AG09309 (cell line): ENCODE measurements at regions not wholly inside any gene's neighbourhood (a gene's known extent, or its start where the extent isn't known, plus 50 kb on each side); places are given as distances from the start of the nearest gene placed in this dataset.
A peak's percentile ranks its signal among the peaks of the same experiment; 100 is the strongest.
"Not testable (repeated sequence)": the region's sequence is repeated elsewhere in the genome, so short reads cannot be mapped to it uniquely, and the experiment has no call there.

Source experiments
- DNase-seq: peaks from one replicate; pipeline ENCODE4 v3.0.0-alpha.2; 2010; ENCODE audit warnings: low read depth
- H3K4me3 ChIP-seq: 2 replicates; pipeline ENCODE4 v1.5.1; 2011; ENCODE audit warnings: mild to moderate bottlenecking, low read depth, low read length, moderate library complexity; ENCODE audit not compliant: control insufficient read depth
- TF ChIP-seq, protein P1 (sequence below): IDR thresholded peaks from 2 replicates; pipeline ENCODE4 v1.5.1; 2011; ENCODE audit warnings: mild to moderate bottlenecking, low read depth, low read length, inconsistent platforms; ENCODE audit not compliant: insufficient read depth, control insufficient read depth; ENCODE audit errors: missing control alignments

DNA sequence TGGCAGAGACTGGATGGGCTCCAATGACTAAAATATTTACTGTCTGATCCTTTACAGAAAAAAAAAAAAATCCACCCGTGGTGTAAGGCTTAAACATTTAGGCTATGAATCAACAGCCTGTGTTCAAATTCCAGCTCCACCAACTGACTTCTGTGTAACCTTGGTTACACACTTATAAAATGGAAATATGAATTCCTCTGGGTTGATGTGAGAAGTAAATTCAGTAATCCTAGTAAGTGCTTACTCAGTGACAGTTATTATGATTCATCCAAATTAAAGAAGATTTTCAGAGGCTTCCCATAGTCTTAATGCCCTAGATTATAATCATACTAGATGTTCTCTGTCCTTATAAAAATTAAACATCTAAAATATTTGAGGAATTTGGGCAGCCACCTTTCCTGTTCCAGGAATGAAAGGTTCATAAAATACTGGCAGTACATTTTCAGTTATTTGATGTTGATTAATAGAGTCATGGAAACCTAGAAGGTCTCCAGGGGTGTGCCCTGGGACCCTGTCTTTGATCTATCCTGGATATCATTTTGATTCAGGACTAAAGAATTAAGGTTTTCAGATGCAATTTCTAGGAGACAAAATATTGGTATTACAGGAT lies 180.3 kb upstream of the ZNF217 start:
- TF ChIP-seq, protein P1, sequence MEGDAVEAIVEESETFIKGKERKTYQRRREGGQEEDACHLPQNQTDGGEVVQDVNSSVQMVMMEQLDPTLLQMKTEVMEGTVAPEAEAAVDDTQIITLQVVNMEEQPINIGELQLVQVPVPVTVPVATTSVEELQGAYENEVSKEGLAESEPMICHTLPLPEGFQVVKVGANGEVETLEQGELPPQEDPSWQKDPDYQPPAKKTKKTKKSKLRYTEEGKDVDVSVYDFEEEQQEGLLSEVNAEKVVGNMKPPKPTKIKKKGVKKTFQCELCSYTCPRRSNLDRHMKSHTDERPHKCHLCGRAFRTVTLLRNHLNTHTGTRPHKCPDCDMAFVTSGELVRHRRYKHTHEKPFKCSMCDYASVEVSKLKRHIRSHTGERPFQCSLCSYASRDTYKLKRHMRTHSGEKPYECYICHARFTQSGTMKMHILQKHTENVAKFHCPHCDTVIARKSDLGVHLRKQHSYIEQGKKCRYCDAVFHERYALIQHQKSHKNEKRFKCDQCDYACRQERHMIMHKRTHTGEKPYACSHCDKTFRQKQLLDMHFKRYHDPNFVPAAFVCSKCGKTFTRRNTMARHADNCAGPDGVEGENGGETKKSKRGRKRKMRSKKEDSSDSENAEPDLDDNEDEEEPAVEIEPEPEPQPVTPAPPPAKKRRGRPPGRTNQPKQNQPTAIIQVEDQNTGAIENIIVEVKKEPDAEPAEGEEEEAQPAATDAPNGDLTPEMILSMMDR: no peak
- no peak overlapping the region for H3K4me3 ChIP-seq
- peak; percentile 98 for DNase-seq

DNA sequence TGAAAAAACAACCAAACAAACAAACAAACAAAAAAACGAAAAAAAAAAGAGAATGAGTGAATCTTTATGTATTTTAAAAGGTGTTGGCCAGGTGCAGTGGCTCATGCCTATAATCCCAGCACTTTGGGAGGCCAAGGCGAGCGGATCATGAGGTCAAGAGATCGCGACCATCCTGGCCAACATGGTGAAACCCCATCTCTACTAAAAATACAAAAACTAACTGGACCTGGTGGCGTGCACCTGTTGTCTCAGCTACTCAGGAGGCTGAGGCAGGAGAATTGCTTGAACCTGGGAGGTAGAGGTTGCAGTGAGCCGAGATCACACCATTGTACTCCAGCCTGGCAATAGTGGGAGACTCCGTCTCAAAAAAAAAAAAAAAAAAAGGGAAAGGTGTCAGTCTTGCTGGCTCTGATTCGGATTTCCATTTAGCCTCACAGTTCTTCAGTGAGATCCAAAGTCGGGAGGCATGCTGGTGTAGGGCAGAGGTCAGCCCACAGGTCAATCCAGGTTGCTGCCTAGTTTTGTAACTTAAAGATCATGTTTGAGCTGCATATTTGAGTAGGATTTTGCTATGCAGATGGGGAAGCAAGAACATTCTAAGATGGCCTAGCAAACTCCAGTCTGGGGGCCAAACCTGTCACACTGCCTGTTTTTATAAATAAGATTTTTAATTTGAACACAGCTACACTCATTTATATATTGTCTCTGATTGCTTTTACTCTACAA lies 179.6 kb upstream of the ZNF217 start:
- not testable (repeated sequence) for DNase-seq, H3K4me3 ChIP-seq

GRCh38 chr20:53769041-53769440 lies 175.4 kb upstream of the ZNF217 start:
- H3K4me3 ChIP-seq: no peak overlapping the region
- TF ChIP-seq, protein P1: no peak
- DNase-seq: no peak

DNA sequence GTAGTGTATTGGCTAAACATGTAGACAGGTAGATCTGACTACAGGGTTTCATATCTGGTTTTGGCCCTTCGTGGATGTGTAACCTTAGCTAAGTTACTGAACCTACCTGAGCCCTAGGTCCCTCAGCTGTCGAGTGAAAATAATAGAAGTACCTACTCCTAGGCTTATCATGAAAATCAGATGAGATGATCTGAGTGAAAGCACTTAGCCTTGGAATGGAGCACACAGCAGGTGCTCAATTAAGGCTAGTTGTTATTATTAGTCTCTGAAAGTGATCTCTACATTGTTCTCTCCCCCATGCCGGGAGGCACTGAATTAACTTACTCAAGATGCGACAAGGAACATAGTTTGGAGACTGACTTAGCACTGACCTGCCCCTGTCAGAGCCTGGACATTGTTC lies 174.7 kb upstream of the ZNF217 start:
- no peak overlapping the region for H3K4me3 ChIP-seq
- TF ChIP-seq, protein P1: no peak
- no peak for DNase-seq

- H3K4me3 ChIP-seq: no peak overlapping the region
- TF ChIP-seq, protein P1: no peak
- no peak for DNase-seq
Observed at GRCh38 chr20:53767206-53767930, 173.7 kb upstream of the ZNF217 start.

GRCh38 chr20:53764415-53764800 lies 170.8 kb upstream of the ZNF217 start:
- no peak for DNase-seq
- TF ChIP-seq, protein P1: no peak
- no peak overlapping the region for H3K4me3 ChIP-seq
